T-helper 2 cell treated with Interferon-gamma antibody and Interleukin-4, amounts not matched to agents 5 μg/mL and 100 μg/mL, for 36 hours (primary cell): ENCODE measurements at regions not wholly inside any gene's neighbourhood (a gene's known extent, or its start where the extent isn't known, plus 50 kb on each side); places are given as distances from the start of the nearest gene placed in this dataset.
"Not testable (repeated sequence)": the region's sequence is repeated elsewhere in the genome, so short reads cannot be mapped to it uniquely, and the experiment has no call there.

Source experiments
- DNase-seq: peaks from one replicate; pipeline ENCODE4 v3.0.0; 2021; ENCODE audit warnings: low spot score
- H3K27ac Mint-ChIP-seq: one replicate; pipeline ENCODE4 v1.8.0; 2021; ENCODE audit warnings: mild to moderate bottlenecking, mixed read lengths
- H3K27me3 Mint-ChIP-seq: one replicate; pipeline ENCODE4 v1.8.0; 2021; ENCODE audit warnings: low read depth, mixed read lengths
- H3K36me3 Mint-ChIP-seq: one replicate; pipeline ENCODE4 v1.8.0; 2021; ENCODE audit warnings: low read depth, mixed read lengths
- H3K4me1 Mint-ChIP-seq: one replicate; pipeline ENCODE4 v1.8.0; 2021; ENCODE audit warnings: low read depth, mixed read lengths
- H3K4me3 Mint-ChIP-seq: one replicate; pipeline ENCODE4 v1.8.0; 2022; ENCODE audit warnings: mild to moderate bottlenecking, moderate library complexity, mixed read lengths
- H3K9me3 Mint-ChIP-seq: one replicate; pipeline ENCODE4 v1.8.0; 2021; ENCODE audit warnings: mixed read lengths

GRCh38 chr17:5922476-5922875, 147.7 kb upstream of the WSCD1 start:
- no peak for DNase-seq
- no peaks in the 10 kb centered on the region for H3K4me1 Mint-ChIP-seq
- no peak overlapping the region for H3K4me3 Mint-ChIP-seq
- H3K36me3 Mint-ChIP-seq: no peaks in the 10 kb centered on the region
- no peaks in the 10 kb centered on the region for H3K27me3 Mint-ChIP-seq
- H3K27ac Mint-ChIP-seq: no peak overlapping the region
- no peaks in the 10 kb centered on the region for H3K9me3 Mint-ChIP-seq

GRCh38 chr17:5929721-5930120, 140.5 kb upstream of the WSCD1 start:
- no peaks in the 10 kb centered on the region for H3K4me1 Mint-ChIP-seq
- no peaks in the 10 kb centered on the region for H3K27me3 Mint-ChIP-seq
- DNase-seq: no peak
- peaks cover 4% of the 10 kb centered on the region for H3K9me3 Mint-ChIP-seq
- no peaks in the 10 kb centered on the region for H3K36me3 Mint-ChIP-seq
- H3K4me3 Mint-ChIP-seq: no peak overlapping the region
- H3K27ac Mint-ChIP-seq: no peak overlapping the region

- not testable (repeated sequence) for H3K9me3 Mint-ChIP-seq, H3K36me3 Mint-ChIP-seq, H3K4me1 Mint-ChIP-seq, H3K27ac Mint-ChIP-seq, H3K4me3 Mint-ChIP-seq, H3K27me3 Mint-ChIP-seq, DNase-seq
Measured at GRCh38 chr17:5930555-5930954, 139.6 kb upstream of the WSCD1 start.

DNA sequence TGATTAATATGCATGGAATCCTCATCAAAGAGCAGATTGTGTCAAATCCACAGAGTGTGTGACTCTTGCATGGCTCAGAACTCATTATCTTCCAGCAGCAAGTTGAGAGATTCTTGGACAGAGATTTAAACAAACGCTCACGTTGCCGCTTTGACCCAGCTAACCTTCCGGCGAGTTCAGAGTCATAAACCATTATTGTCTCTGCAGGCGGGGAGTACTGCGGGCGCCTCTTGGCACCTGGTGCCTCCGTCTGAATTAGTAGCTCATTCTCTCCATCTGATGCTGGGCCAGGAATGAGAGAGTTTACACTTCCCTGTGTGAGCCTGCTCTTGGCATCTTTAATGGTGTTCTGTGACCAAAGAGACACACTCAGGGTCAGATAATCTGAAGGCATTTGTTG, 138.6 kb upstream of the WSCD1 start:
- DNase-seq: no peak
- no peaks in the 10 kb centered on the region for H3K36me3 Mint-ChIP-seq
- no peaks in the 10 kb centered on the region for H3K4me1 Mint-ChIP-seq
- H3K27me3 Mint-ChIP-seq: no peaks in the 10 kb centered on the region
- H3K27ac Mint-ChIP-seq: no peak overlapping the region
- no peak overlapping the region for H3K4me3 Mint-ChIP-seq
- peaks cover 4% of the 10 kb centered on the region for H3K9me3 Mint-ChIP-seq

GRCh38 chr17:5933430-5933829, 136.7 kb upstream of the WSCD1 start:
- Mint-ChIP-seq H3K36me3 (no peaks in the 10 kb centered on the region), H3K4me1 (no peaks in the 10 kb centered on the region), H3K27me3 (no peaks in the 10 kb centered on the region), H3K27ac (no peak overlapping the region), H3K9me3 (peaks cover 4% of the 10 kb centered on the region), H3K4me3 (no peak overlapping the region)
- DNase-seq: no peak

DNA sequence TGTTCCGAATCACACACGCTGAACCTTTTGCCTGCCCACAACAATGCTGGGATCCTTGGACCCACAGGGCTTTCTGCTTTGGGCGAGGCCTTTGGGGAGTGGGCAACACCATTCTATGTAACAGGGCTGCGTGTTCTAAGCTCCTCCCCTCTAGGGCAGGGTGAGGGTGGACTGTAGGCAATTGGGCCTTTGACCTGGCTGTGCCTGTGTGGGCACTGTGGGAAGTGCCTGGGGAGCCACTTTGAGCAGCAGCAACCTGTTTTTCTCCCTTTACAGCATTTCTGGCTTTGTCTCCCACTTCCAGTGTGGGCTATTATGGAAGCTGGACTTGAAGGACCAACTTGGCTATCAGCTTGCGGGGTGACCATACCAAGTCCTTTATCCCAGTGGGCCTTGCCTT, 128.9 kb upstream of the WSCD1 start:
- Mint-ChIP-seq H3K4me1 (no peaks in the 10 kb centered on the region), H3K4me3 (no peak overlapping the region), H3K27me3 (peaks cover 6% of the 10 kb centered on the region), H3K9me3 (no peaks in the 10 kb centered on the region), H3K36me3 (no peaks in the 10 kb centered on the region), H3K27ac (no peak overlapping the region)
- no peak for DNase-seq

DNA sequence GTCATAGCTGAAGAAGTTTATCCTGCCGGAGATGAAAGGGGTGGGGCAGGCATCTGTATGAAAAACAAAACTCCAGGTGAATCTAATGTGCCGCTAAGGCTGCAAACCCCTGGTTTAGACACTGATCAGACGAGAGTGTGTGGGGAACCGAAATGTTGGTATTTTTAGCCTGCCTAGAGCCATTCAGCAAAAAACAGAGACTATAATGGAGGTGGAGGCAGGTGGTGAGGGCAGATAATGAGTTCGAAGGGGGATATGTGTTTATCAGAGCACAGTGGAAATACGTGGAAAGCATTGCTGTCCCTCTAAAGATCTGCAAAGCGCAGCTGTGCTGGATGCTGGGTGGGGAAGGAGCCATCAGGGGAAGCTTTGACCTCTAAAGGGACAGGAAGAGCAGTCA, 127.5 kb upstream of the WSCD1 start:
- Mint-ChIP-seq H3K27me3 (peaks cover 6% of the 10 kb centered on the region), H3K9me3 (no peaks in the 10 kb centered on the region), H3K4me3 (no peak overlapping the region), H3K27ac (no peak overlapping the region), H3K36me3 (no peaks in the 10 kb centered on the region), H3K4me1 (no peaks in the 10 kb centered on the region)
- no peak for DNase-seq

DNA sequence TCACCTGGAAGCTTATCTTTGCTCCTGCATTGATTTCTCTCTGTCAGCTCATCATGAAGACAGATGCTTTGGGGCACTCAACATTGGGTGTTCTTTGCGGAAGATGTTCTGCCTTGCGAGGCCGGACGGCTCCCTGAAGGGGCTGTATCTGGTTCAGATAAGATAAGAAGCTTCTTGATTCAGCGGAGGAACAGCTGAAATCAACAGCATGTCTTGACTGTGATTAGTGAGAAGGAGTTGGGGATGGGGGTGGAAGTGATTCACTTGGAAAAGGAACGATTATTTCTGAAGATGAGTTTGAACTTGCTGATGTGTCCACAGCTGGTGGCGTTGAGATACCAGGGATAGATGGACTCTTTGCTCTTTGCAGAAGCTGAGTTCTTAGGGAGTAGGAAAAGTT, 126.9 kb upstream of the WSCD1 start:
- no peak overlapping the region for H3K27ac Mint-ChIP-seq
- H3K27me3 Mint-ChIP-seq: peaks cover 6% of the 10 kb centered on the region
- H3K36me3 Mint-ChIP-seq: no peaks in the 10 kb centered on the region
- H3K4me1 Mint-ChIP-seq: no peaks in the 10 kb centered on the region
- no peak overlapping the region for H3K4me3 Mint-ChIP-seq
- no peaks in the 10 kb centered on the region for H3K9me3 Mint-ChIP-seq
- DNase-seq: no peak

GRCh38 chr17:5943982-5944381, 126.2 kb upstream of the WSCD1 start:
- Mint-ChIP-seq H3K4me3 (no peak overlapping the region), H3K4me1 (no peaks in the 10 kb centered on the region), H3K36me3 (no peaks in the 10 kb centered on the region), H3K27ac (no peak overlapping the region), H3K27me3 (peaks cover 8% of the 10 kb centered on the region), H3K9me3 (no peaks in the 10 kb centered on the region)
- DNase-seq: no peak

GRCh38 chr17:5947701-5948180, 122.4 kb upstream of the WSCD1 start:
- Mint-ChIP-seq H3K27me3 (peaks cover 3% of the 10 kb centered on the region), H3K4me1 (no peaks in the 10 kb centered on the region), H3K27ac (no peak overlapping the region), H3K36me3 (no peaks in the 10 kb centered on the region), H3K4me3 (no peak overlapping the region), H3K9me3 (no peaks in the 10 kb centered on the region)
- no peak for DNase-seq

DNA sequence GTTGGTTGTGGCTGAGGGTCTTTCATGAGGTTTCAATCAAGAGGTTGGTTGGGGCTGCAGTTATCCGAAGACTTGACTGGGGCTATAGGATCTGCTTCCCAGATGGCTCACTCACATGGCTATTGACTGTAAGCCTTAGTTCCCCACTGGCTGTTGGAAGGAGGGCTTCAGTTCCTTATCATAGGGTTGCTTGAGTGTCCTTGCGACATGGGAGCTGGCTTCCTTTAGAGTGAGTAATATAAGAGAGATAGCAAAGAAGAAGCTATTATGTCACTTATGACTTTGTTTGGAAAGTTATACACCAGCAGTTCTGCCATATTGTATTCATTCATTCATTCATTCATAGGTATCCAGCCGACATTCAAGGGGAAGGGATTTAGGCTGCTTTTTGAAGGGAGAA, 121.4 kb upstream of the WSCD1 start:
- no peak for DNase-seq
- H3K4me1 Mint-ChIP-seq: no peaks in the 10 kb centered on the region
- H3K27ac Mint-ChIP-seq: no peak overlapping the region
- no peaks in the 10 kb centered on the region for H3K9me3 Mint-ChIP-seq
- no peak overlapping the region for H3K4me3 Mint-ChIP-seq
- peaks cover 2% of the 10 kb centered on the region for H3K27me3 Mint-ChIP-seq
- H3K36me3 Mint-ChIP-seq: no peaks in the 10 kb centered on the region

- H3K27ac Mint-ChIP-seq: no peak overlapping the region
- H3K27me3 Mint-ChIP-seq: peaks cover 2% of the 10 kb centered on the region
- no peak overlapping the region for H3K4me3 Mint-ChIP-seq
- no peaks in the 10 kb centered on the region for H3K4me1 Mint-ChIP-seq
- H3K36me3 Mint-ChIP-seq: no peaks in the 10 kb centered on the region
- DNase-seq: no peak
- H3K9me3 Mint-ChIP-seq: peaks cover 5% of the 10 kb centered on the region
Measured at GRCh38 chr17:5950878-5951277, 119.3 kb upstream of the WSCD1 start.

DNA sequence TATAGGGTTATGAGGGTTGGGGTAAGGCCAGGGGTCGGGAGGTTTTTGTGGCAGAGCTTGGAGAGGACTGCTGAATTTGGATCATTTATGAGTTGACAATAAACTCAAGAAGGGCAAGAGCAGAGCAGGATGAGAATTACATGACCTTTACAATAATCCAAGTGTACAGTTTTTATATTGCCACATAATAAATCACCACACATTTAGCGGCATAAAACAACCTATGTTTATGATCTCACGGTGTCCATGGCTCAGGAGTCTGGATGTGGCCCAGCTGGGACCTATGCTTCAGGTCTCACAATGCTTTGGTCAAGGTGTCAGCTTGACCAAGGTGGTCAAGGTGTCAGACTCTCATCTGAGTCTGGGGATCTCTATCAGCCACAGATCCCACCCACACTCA, 118.3 kb upstream of the WSCD1 start:
- DNase-seq: no peak
- peaks cover 9% of the 10 kb centered on the region for H3K9me3 Mint-ChIP-seq
- no peak overlapping the region for H3K27ac Mint-ChIP-seq
- H3K4me3 Mint-ChIP-seq: no peak overlapping the region
- peaks cover 2% of the 10 kb centered on the region for H3K27me3 Mint-ChIP-seq
- H3K36me3 Mint-ChIP-seq: no peaks in the 10 kb centered on the region
- H3K4me1 Mint-ChIP-seq: no peaks in the 10 kb centered on the region

DNA sequence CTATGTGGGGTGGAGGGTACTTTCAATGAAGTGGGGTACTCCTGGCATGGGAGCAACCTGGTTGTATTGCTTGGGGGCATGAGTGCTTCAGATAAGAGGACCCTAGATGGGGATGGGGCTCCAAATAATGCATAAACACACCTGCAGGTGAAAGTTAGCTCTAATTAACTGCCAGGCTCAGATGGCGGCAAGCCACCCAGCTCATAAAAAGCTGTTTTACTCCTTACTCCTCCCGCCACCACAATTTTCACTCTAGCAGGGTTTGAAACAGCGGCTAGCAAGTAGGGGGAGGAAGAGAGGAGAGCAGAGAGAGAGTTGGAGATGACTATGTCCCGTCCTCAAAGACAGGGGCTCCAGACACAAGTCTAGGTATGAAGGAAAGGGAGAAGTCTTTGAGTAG, 117.7 kb upstream of the WSCD1 start:
- Mint-ChIP-seq H3K36me3 (no peaks in the 10 kb centered on the region), H3K4me1 (no peaks in the 10 kb centered on the region), H3K27ac (no peak overlapping the region), H3K4me3 (no peak overlapping the region), H3K27me3 (peaks cover 2% of the 10 kb centered on the region), H3K9me3 (peaks cover 9% of the 10 kb centered on the region)
- DNase-seq: no peak

GRCh38 chr17:5955764-5956163, 114.4 kb upstream of the WSCD1 start:
- H3K4me3 Mint-ChIP-seq: no peak overlapping the region
- DNase-seq: no peak
- peaks cover 3% of the 10 kb centered on the region for H3K27me3 Mint-ChIP-seq
- H3K4me1 Mint-ChIP-seq: no peaks in the 10 kb centered on the region
- no peaks in the 10 kb centered on the region for H3K36me3 Mint-ChIP-seq
- H3K9me3 Mint-ChIP-seq: peaks cover 9% of the 10 kb centered on the region
- H3K27ac Mint-ChIP-seq: no peak overlapping the region
